ENCODE measurements at regions not wholly inside any gene's neighbourhood (a gene's known extent, or its start where the extent isn't known, plus 50 kb on each side); places are given as distances from the start of the nearest gene placed in this dataset.
A peak's percentile ranks its signal among the peaks of the same experiment; 100 is the strongest.
"Not testable (repeated sequence)": the region's sequence is repeated elsewhere in the genome, so short reads cannot be mapped to it uniquely, and the experiment has no call there.

DNA sequence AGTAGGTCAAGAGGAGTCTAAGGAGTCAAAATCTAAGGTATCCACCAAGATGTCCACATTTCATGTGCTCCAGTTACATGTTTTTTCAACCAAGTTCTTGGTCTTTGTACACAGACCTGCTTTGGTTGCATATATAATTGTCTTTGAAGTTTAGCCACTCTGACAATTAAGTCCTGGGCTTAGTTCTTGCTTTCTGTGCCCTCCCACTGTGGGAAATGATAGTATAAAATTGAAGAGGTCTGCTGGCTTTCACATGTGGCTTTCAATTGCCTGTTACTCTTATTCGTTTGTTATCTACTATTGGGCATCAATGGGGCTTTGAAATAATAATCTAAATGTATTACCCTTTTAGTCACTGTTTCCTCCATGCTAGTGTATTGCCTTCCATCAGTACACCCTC is 72.8 kb downstream of the TBR1 start:
- Histone ChIP-seq H3K36me3 (no peaks in the 10 kb centered on the region), H3K27ac (no peak overlapping the region), H3K9me3 (no peaks in the 10 kb centered on the region), H3K4me1 (no peaks in the 10 kb centered on the region), H3K27me3 (no peaks in the 10 kb centered on the region), H3K4me3 (no peak overlapping the region)
- intact Hi-C loops (cut with DNase I; ENCODE audit: low total_unique reads) (no loop called here), in situ Hi-C loops (cut with MboI; ENCODE audit: low sequenced_read_pairs in 4 of 4) (no loop called here)
- no peak for ATAC-seq
- no peak for DNase-seq
- no peak for TF ChIP-seq POLR2A (IDR thresholded peaks at IDR 0.05)
- TF ChIP-seq, protein P1, sequence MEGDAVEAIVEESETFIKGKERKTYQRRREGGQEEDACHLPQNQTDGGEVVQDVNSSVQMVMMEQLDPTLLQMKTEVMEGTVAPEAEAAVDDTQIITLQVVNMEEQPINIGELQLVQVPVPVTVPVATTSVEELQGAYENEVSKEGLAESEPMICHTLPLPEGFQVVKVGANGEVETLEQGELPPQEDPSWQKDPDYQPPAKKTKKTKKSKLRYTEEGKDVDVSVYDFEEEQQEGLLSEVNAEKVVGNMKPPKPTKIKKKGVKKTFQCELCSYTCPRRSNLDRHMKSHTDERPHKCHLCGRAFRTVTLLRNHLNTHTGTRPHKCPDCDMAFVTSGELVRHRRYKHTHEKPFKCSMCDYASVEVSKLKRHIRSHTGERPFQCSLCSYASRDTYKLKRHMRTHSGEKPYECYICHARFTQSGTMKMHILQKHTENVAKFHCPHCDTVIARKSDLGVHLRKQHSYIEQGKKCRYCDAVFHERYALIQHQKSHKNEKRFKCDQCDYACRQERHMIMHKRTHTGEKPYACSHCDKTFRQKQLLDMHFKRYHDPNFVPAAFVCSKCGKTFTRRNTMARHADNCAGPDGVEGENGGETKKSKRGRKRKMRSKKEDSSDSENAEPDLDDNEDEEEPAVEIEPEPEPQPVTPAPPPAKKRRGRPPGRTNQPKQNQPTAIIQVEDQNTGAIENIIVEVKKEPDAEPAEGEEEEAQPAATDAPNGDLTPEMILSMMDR (IDR thresholded peaks at IDR 0.05 in 4 of 5, conservative IDR thresholded peaks at IDR 0.05 in 1 of 5), result no peak

DNA sequence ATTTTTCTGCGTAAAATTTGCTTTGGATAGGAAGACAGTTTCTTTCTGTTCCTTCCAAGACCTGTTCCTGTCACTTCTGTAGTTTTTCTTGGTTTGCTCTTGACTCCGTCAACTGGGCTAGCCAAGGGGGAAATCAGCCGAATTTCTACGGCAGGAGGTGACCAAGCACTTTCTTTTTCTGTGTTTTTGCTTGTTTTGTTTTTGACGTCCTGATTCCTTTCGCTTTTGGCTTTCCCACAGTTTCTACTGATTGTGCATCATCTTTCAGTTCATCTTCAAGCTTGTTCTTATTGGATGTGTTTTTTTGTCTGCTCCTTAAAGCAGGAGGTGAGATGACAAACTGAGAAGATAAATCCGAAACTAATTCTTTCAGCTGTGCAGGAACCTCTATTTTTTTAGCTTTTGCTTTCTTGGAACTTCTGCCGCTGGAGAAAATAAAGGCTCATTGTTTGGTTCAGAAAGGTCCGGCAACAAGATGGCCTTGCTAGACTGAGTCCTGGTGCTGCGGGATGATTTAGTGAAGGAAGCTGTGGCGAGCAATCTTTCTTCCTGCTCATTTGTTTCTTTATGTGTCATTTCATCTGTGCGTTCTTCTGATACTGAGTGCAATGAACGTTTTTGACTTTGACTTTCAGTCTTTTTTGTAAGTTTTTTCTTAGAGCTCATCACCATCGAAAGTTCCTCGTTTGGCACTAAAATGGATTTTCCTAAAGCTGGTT is 85.0 kb downstream of the TBR1 start:
- H3K36me3 ChIP-seq; H3K4me1 ChIP-seq; intact Hi-C loops (cut with DNase I; ENCODE audit: low total_unique reads); H3K27ac ChIP-seq; in situ Hi-C loops (cut with MboI; ENCODE audit: low sequenced_read_pairs in 4 of 4); H3K27me3 ChIP-seq; H3K9me3 ChIP-seq; H3K4me3 ChIP-seq; ATAC-seq; DNase-seq: not testable (repeated sequence)

DNA sequence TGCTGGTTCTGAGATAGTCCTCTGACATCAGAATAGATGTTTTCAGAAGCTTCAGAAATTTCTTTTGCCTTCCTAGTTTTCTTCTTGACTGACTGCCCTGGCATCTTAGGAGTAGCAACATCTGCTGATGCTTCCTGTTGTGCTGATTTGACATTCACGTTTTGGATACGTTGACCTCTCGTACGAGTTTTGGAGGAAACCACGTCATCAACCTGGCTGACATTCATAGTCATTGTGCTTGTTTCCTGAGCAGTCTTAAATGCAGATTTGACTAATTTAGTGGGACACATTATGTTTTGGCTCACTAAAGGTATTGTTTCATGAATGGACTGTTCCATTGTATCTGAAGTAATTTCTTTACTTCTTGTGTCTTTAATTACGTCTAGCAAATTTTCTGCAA is 86.2 kb downstream of the TBR1 start:
- intact Hi-C loops (cut with DNase I; ENCODE audit: low total_unique reads); H3K27ac ChIP-seq; in situ Hi-C loops (cut with MboI; ENCODE audit: low sequenced_read_pairs in 4 of 4); H3K36me3 ChIP-seq; H3K4me1 ChIP-seq; H3K27me3 ChIP-seq; H3K9me3 ChIP-seq; DNase-seq; H3K4me3 ChIP-seq: not testable (repeated sequence)
- ATAC-seq, result peak; percentile 52 to 61

DNA sequence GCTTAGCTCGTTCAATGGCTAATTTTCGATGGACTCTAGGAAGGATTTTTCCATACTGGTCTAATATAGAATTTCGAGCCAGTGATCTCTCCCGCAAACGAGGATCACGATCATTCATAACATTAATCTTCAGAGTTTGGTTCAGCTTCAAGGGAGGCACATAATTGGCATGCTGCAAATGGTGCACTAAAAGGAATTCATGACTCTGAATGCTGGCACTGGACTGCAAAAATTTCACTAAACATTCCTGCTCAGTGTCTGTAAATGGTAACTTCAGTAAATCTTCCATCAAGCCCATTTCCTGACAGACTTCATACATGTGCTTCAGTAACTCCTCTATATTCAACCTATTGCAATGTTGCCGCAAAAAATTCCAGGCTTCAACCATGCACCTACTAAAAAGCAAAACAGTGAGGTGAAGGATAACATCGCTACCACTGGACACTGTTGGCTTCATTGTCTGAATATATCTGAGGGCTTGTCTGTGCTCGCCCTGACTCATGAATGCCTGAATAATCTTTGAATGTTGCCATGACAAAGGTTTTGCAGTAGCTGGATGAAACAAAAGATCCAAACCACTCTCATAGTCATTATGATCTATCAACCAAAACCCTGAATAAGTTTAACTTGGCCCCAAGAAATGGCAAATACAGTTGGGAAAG is 88.7 kb downstream of the TBR1 start:
- H3K36me3 ChIP-seq; H3K27me3 ChIP-seq; H3K4me3 ChIP-seq; H3K9me3 ChIP-seq; in situ Hi-C loops (cut with MboI; ENCODE audit: low sequenced_read_pairs in 4 of 4); intact Hi-C loops (cut with DNase I; ENCODE audit: low total_unique reads); DNase-seq; H3K27ac ChIP-seq; H3K4me1 ChIP-seq; ATAC-seq: not testable (repeated sequence)

DNA sequence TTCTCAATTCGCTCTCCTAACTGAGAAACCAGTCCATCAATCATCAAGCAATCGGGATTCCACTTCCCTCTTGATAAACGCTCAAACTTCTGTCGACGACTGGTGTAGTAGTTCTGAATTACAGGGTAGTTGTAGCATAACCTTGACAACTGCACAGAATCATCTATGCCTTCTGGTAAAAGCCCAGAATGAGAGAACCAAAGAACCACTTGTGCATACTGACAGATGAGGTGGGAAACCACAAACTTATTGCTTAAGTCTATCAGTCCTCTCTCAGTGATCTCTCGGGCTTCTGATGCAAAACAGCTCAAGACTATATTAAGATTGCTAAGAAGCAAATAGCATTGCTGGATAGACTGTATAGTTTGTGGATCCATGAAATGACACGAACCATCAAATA is 89.4 kb downstream of the TBR1 start:
- H3K36me3 ChIP-seq; H3K27me3 ChIP-seq; H3K27ac ChIP-seq; intact Hi-C loops (cut with DNase I; ENCODE audit: low total_unique reads); H3K4me3 ChIP-seq; in situ Hi-C loops (cut with MboI; ENCODE audit: low sequenced_read_pairs in 4 of 4); H3K9me3 ChIP-seq; H3K4me1 ChIP-seq; DNase-seq; ATAC-seq: not testable (repeated sequence)

DNA sequence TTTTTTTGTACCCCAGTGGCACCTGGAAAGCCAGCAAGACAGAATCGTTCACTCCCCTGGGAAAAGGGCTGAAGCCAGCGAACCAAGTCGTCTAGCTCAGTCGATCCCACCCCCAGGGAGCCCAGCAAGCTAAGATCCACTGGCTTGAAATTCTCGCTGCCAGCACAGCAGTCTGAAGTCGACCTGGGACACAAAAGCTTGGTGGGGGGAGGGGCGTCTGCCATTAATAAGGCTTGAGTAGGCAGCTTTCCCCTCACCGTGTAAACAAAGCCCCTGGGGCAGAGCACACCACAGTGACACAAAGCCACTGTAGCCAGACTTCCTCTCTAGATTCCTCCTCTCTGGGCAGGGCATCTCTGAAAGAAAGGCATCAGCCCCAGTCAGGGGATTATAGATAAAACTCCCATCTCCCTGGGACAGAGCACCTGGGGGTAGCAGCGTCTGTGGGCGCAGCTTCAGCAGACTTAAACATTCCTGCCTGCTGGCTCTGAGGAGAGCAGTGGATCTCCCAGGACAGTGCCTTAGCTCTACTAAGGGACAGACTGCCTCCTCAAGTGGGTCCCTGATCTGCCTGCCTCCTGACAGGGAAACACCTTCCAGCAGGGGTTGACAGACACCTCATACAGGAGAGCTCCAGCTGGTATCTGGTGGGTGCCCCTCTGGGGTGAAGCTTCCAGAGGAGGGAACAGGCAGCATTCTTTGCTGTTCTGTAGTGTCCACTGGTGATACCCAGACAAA is 97.4 kb downstream of the TBR1 start:
- DNase-seq; in situ Hi-C loops (cut with MboI; ENCODE audit: low sequenced_read_pairs in 4 of 4); H3K27ac ChIP-seq: not testable (repeated sequence)

DNA sequence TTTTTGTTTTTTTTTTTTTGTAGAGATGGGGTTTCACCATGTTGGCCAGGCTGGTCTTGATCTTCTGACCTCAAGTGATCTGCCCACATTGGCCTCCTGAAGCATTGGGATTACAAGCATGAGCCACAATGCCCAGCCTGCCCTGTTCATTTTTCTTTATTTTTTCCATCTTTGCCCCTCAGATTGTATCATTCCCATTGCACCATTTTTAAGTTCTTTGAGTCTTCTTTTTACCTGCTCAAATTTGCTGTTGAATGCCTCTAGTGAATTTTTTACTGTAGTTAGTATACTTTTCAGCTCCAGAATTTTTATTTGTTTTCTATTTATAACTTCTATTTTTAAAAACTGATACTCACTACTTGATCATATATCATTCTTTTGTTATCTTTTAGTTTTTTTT is 101.4 kb upstream of the SLC4A10 start:
- TF ChIP-seq, protein P1 (IDR thresholded peaks at IDR 0.05 in 4 of 5, conservative IDR thresholded peaks at IDR 0.05 in 1 of 5), result no peak
- no peak for TF ChIP-seq POLR2A (IDR thresholded peaks at IDR 0.05)
- Histone ChIP-seq H3K4me1 (no peaks in the 10 kb centered on the region), H3K9me3 (no peaks in the 10 kb centered on the region), H3K4me3 (no peak overlapping the region), H3K27ac (no peak overlapping the region), H3K36me3 (no peaks in the 10 kb centered on the region), H3K27me3 (no peaks in the 10 kb centered on the region)
- DNase-seq (no peak), ATAC-seq (no peak)
- in situ Hi-C loops (cut with MboI; ENCODE audit: low sequenced_read_pairs in 4 of 4), result no loop called here
- intact Hi-C loops (cut with DNase I; ENCODE audit: low total_unique reads), result no loop called here

More for the DNA sequence above, 97.4 kb downstream of the TBR1 start:
- H3K4me3 ChIP-seq; H3K27me3 ChIP-seq; H3K4me1 ChIP-seq; H3K9me3 ChIP-seq; intact Hi-C loops (cut with DNase I; ENCODE audit: low total_unique reads); ATAC-seq; H3K36me3 ChIP-seq: not testable (repeated sequence)

Data from gastrocnemius medialis (tissue), 4 donors.